Chondrocyte (in vitro differentiated cells): ENCODE measurements at regions not wholly inside any gene's neighbourhood (a gene's known extent, or its start where the extent isn't known, plus 50 kb on each side); places are given as distances from the start of the nearest gene placed in this dataset.

Experiments
- DNase-seq: peaks from one replicate; pipeline ENCODE4 v3.0.0; 2021; ENCODE audit warnings: mixed read lengths, low spot score
- H3K27ac Mint-ChIP-seq: one replicate; pipeline ENCODE4 v1.8.0; 2021; ENCODE audit warnings: mild to moderate bottlenecking, moderate library complexity, mixed read lengths; ENCODE audit not compliant: unreplicated experiment
- H3K27me3 Mint-ChIP-seq: 2 replicates; pipeline ENCODE4 v1.8.0; 2021; ENCODE audit warnings: low read depth, mixed read lengths
- H3K36me3 Mint-ChIP-seq: 2 replicates; pipeline ENCODE4 v1.8.0; 2021; ENCODE audit warnings: low read depth, mixed read lengths
- H3K4me1 Mint-ChIP-seq: 2 replicates; pipeline ENCODE4 v1.8.0; 2021; ENCODE audit warnings: low read depth, mild to moderate bottlenecking, mixed read lengths
- H3K4me3 Mint-ChIP-seq: one replicate; pipeline ENCODE4 v1.8.0; 2021; ENCODE audit warnings: mild to moderate bottlenecking, moderate library complexity, mixed read lengths; ENCODE audit not compliant: unreplicated experiment
- H3K9me3 Mint-ChIP-seq: 2 replicates; pipeline ENCODE4 v1.8.0; 2021; ENCODE audit warnings: low read depth, mixed read lengths
- TF ChIP-seq, protein P1 (sequence below): fragments of 200-600 bp; sonication (generic); IDR thresholded peaks from 2 replicates; pipeline ENCODE4 v1.5.0; 2021; ENCODE audit warnings: antibody characterized with exemption, mild to moderate bottlenecking, moderate library complexity

DNA sequence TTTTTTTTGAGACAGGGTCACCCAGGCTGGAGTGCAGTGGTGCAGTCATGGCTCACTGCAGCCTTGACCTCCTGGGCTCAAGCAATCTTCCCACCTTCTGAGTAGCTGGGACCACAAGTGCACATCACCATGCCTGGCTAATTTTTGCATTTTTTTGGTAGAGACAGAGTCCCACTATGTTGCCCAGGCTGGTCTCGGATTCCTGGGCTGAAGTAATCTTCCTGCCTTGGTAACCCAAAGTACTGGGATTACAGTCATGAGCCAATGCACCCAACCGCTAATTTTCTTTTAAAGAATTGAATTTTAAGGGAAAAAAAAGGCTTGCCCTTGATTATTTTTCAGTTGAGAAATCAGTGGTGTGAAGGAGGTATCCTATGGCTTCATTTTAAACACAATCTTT lies 334.0 kb downstream of the SOX2 start:
- Mint-ChIP-seq H3K4me1 (no peaks in the 10 kb centered on the region), H3K27ac (no peak overlapping the region), H3K27me3 (peaks cover 8% of the 10 kb centered on the region), H3K4me3 (no peak overlapping the region), H3K9me3 (peaks cover 6% of the 10 kb centered on the region), H3K36me3 (no peaks in the 10 kb centered on the region)
- no peak for DNase-seq
- TF ChIP-seq, protein P1, sequence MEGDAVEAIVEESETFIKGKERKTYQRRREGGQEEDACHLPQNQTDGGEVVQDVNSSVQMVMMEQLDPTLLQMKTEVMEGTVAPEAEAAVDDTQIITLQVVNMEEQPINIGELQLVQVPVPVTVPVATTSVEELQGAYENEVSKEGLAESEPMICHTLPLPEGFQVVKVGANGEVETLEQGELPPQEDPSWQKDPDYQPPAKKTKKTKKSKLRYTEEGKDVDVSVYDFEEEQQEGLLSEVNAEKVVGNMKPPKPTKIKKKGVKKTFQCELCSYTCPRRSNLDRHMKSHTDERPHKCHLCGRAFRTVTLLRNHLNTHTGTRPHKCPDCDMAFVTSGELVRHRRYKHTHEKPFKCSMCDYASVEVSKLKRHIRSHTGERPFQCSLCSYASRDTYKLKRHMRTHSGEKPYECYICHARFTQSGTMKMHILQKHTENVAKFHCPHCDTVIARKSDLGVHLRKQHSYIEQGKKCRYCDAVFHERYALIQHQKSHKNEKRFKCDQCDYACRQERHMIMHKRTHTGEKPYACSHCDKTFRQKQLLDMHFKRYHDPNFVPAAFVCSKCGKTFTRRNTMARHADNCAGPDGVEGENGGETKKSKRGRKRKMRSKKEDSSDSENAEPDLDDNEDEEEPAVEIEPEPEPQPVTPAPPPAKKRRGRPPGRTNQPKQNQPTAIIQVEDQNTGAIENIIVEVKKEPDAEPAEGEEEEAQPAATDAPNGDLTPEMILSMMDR, result no peak

DNA sequence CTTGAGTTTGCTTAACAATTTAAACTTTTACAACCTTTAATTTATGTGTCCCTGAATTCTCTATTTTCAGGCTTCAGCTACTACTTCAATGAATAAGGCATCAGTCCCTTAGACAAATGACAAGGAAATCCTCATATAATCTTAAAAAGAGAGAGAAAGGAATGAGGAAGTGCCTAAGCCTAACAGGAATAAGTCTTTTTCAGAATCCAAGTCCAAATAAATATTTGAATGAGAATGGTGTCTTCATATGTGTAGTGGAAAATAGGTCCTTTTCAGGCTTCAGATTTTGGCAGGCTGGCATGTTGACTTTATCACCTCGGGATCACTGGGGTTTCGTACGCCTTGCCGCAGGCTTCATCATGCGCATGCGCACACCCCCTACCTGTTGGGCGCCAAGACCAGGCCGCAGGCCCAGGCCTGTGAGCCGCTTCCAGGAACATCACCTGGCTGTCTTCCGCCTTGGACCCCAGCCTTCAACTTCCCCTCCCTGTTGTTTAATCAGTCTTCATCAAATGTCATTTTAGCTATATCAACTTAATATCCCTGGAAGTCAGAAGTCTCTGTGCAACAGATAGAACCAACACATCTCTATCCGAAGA lies 334.5 kb downstream of the SOX2 start:
- DNase-seq, result no peak
- Mint-ChIP-seq H3K36me3 (no peaks in the 10 kb centered on the region), H3K27ac (no peak overlapping the region), H3K27me3 (peaks cover 8% of the 10 kb centered on the region), H3K4me3 (no peak overlapping the region), H3K4me1 (no peaks in the 10 kb centered on the region), H3K9me3 (peaks cover 6% of the 10 kb centered on the region)
- TF ChIP-seq, protein P1, result no peak

DNA sequence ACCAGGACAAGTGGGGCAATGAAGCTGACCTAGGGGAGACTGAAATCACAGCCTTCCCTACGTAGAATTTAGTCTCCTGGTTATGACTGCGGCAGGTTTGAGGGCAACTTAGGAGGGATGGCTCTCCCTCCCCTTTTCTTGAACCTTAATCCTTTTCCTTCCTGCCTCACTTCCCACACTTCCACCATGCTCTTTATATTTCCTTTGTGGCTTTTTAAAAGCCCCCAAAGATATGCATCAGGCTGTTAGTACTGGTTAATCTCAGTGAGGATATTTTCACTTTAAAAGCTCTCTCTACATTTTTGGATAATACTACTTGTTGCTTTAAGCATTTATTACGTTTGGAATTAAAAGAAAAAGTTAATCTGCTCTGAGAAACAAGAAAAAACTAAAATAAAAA lies 339.2 kb downstream of the SOX2 start:
- Mint-ChIP-seq H3K4me1 (no peaks in the 10 kb centered on the region), H3K27me3 (peaks cover 5% of the 10 kb centered on the region), H3K9me3 (no peaks in the 10 kb centered on the region), H3K36me3 (peaks cover 1% of the 10 kb centered on the region), H3K4me3 (no peak overlapping the region), H3K27ac (no peak overlapping the region)
- TF ChIP-seq, protein P1, result no peak
- DNase-seq, result no peak

DNA sequence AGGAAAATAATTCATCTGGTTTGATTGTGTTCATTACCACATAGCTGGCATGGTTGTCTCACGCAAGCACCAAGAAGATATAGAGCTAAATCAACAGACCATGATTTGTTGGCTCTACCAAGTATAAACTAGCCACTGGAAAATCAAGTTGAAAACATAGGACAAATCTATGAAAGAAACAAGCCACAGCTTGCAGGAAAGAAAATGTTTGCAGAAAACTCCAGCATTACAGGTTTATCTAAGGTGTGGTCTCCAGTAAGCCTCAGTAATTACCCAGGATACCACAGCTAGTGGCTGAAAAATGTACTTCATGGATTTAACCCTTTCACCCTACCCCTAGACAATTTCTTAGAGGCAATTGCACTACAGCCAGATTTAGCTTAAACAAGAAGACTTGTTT lies 340.6 kb downstream of the SOX2 start:
- Mint-ChIP-seq H3K4me3 (no peak overlapping the region), H3K27ac (no peak overlapping the region), H3K27me3 (peaks cover 2% of the 10 kb centered on the region), H3K4me1 (no peaks in the 10 kb centered on the region), H3K9me3 (no peaks in the 10 kb centered on the region), H3K36me3 (peaks cover 1% of the 10 kb centered on the region)
- TF ChIP-seq, protein P1, result no peak
- DNase-seq, result no peak

DNA sequence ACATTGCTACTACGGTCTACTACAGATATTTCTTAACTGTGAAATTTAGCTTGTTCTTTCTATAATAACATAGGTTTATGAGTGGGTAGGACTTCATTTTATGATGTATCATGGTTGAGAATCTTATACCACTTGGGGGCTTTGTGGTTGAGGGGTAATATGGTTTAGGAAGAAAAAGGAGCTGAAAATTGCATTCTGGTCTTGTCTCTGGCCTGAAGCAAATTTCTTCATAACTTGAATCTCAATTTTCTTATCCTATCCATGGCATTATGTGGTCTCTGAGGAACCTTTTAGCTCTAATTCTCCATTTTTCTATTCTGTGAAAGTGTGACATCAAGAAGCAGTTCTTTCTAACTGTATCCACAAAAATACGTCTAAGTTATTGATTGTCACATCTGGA lies 341.0 kb downstream of the SOX2 start:
- Mint-ChIP-seq H3K36me3 (peaks cover 1% of the 10 kb centered on the region), H3K9me3 (no peaks in the 10 kb centered on the region), H3K4me1 (no peaks in the 10 kb centered on the region), H3K27ac (no peak overlapping the region), H3K27me3 (peaks cover 2% of the 10 kb centered on the region), H3K4me3 (no peak overlapping the region)
- DNase-seq, result no peak
- TF ChIP-seq, protein P1, result no peak
